ENCODE measurements at regions not wholly inside any gene's neighbourhood (a gene's known extent, or its start where the extent isn't known, plus 50 kb on each side); places are given as distances from the start of the nearest gene placed in this dataset.

DNA sequence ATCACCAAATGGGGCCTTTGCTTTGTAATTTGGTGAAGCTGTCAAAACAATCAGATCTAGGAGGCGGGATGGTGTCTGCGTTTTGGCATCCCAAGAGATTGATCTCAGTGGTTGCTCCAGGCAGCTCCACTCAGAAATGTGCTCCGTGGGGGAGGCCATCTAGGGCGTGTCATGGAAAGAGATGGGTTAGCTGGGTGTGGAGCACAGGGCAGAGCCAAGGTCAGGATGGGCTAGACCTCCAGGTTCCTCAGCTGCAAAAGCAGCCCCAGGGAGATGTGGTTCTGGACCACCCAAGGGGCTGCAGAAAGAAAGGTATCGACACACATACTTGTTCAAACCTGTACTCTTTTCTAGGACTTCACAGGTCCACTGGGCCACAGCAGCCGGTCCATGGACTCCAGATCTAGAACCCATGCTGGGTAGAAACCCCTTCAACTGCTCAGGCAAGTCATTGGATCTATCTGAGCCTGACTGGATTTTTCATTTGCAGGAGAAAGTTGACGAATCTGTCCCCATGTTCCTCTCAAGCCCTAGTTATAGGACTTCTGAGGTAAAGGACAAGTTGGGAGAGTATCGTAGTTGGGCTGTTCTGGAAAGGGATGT lies 270.2 kb upstream of the RPL38 start:
- TF ChIP-seq, protein P1, sequence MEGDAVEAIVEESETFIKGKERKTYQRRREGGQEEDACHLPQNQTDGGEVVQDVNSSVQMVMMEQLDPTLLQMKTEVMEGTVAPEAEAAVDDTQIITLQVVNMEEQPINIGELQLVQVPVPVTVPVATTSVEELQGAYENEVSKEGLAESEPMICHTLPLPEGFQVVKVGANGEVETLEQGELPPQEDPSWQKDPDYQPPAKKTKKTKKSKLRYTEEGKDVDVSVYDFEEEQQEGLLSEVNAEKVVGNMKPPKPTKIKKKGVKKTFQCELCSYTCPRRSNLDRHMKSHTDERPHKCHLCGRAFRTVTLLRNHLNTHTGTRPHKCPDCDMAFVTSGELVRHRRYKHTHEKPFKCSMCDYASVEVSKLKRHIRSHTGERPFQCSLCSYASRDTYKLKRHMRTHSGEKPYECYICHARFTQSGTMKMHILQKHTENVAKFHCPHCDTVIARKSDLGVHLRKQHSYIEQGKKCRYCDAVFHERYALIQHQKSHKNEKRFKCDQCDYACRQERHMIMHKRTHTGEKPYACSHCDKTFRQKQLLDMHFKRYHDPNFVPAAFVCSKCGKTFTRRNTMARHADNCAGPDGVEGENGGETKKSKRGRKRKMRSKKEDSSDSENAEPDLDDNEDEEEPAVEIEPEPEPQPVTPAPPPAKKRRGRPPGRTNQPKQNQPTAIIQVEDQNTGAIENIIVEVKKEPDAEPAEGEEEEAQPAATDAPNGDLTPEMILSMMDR (IDR thresholded peaks at IDR 0.05): no peak
- no peak for TF ChIP-seq POLR2AphosphoS5 (IDR thresholded peaks at IDR 0.05)
